Right ventricle myocardium inferior (tissue), 1 donor: ENCODE measurements at regions not wholly inside any gene's neighbourhood (a gene's known extent, or its start where the extent isn't known, plus 50 kb on each side); places are given as distances from the start of the nearest gene placed in this dataset.
"Not testable (repeated sequence)": the region's sequence is repeated elsewhere in the genome, so short reads cannot be mapped to it uniquely, and the experiment has no call there.

ENCODE experiments used
- ATAC-seq: fragments of 200-7000 bp; cut with Tn5 transposase; one replicate; pipeline ENCODE4 v1.9.1; 2020; ENCODE audit warnings: mild to moderate bottlenecking, moderate library complexity
- DNase-seq: peaks from one replicate; pipeline ENCODE4 v3.0.0; 2021; ENCODE audit errors: missing footprints
- intact Hi-C: fragments of 100-400 bp; cut with DNase I; formaldehyde crosslinking; loops from one replicate; pipeline ENCODE4 v1.11.0; 2022
- donor health status: DM: no; HTN: yes; CAD: no; lungs with severe emphysema.

DNA sequence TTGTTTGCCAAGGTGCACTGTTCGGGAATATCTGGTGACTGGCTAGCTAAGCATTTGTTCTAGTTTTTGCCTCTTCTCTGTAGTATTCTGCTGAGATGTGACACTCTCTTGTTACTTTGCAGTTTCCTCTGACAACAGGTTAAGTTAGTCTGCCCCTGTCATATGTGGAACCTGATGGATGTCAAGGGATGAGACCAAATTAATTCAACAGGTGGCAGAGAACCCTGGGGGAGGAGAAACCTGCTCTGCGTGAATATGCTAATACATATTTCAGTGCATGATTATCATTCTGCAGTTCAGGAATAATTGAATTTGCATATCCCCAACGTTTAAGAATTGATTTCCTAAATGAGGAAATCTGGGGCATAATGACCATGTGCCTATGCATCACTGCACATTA, 777.3 kb downstream of the PDCD6IP start:
- no peak for ATAC-seq
- DNase-seq, result no peak
- intact Hi-C loops, result no loop called here

DNA sequence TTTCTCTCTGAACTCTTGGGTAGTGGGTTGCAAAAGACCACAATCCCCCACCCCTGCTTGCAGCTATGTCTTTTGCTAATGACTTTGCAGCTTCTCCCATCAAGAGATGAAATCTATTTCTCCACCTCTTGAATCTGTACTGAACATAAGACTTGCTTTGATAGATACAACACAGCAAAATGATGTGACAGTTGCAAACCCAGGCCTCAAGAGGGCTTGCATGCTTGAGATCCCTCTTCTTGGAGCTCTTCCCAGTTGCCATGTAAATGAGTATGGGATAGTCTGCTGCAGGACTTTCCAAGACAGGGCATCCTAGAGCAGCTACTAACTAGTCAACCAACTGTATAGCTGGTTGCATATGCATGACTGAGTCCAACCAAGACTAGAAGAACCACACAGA, 783.6 kb downstream of the PDCD6IP start:
- DNase-seq, result no peak
- no peak for ATAC-seq
- intact Hi-C loops, result no loop called here

DNA sequence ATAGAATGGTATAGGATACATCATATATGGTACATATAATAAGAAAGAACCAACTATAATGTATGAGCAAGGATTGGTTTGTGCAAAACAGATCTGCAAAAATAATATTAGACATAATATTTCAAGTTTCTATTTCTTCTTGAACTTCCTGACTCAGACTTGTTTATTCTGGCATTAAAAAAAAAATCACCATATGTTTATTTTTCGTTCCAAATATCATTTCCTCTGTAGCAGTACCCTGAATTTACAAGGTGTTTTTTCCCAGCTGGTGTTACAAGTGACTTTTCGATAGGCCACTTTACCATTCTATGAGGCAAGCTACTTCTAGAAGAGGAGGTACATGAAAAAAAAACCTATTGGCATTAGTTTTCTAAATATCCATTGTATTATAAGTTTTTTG, 785.0 kb downstream of the PDCD6IP start:
- ATAC-seq (no peak), DNase-seq (no peak)
- intact Hi-C loops, result no loop called here

DNA sequence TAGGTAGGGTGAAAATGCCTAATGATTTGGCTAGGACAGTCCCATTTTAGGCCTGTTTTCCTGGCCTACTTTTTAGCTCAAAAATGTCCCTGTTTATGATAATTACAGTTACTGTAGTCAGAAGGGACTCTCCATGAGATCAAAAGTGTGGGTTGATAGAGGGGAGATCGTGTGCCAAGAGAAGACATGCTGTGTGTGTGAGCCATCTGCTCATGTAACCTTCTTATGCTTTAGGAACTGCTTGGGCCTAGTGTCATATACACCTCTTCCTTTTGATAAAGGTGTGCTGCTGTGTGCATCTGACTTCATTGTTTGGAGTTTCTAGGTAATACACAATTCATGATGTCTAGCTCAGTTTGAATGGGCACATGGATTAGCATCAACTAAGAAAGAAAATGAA, 786.5 kb downstream of the PDCD6IP start:
- DNase-seq (no peak), ATAC-seq (no peak)
- intact Hi-C loops, result no loop called here

- intact Hi-C loops, result no loop called here
- DNase-seq, result no peak
- no peak for ATAC-seq
Observed at GRCh38 chr3:34599595-34599994, 801.2 kb downstream of the PDCD6IP start.

- intact Hi-C loops, result no loop called here
- DNase-seq (no peak), ATAC-seq (no peak)
Observed at GRCh38 chr3:34619990-34620389, 821.6 kb downstream of the PDCD6IP start.

GRCh38 chr3:34626699-34627098, 828.3 kb downstream of the PDCD6IP start:
- DNase-seq, result no peak

DNA sequence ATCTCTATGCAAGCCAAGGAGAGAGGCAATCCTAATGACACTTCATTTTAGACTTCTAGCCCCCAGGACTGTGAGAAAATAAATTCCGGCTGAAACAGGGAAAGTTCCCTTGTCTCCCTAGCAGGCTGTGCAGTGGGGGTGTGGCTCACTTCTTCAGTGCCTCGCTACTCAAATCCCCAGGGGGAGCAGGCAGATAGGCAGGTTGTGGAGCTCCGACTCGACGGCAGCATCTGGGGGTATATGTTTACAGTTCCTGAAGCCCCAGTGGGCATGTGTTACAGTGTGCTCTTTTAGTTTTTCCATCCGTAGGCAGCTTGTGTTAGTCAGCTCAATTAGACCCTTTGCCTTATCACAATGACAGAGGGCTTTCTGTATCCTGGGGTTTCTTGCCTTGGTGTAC, 836.5 kb downstream of the PDCD6IP start:
- ATAC-seq (no peak), DNase-seq (no peak)
- intact Hi-C loops, result no loop called here

More at GRCh38 chr3:34626699-34627098, 828.3 kb downstream of the PDCD6IP start:
- ATAC-seq, result no peak
- intact Hi-C loops, result no loop called here

DNA sequence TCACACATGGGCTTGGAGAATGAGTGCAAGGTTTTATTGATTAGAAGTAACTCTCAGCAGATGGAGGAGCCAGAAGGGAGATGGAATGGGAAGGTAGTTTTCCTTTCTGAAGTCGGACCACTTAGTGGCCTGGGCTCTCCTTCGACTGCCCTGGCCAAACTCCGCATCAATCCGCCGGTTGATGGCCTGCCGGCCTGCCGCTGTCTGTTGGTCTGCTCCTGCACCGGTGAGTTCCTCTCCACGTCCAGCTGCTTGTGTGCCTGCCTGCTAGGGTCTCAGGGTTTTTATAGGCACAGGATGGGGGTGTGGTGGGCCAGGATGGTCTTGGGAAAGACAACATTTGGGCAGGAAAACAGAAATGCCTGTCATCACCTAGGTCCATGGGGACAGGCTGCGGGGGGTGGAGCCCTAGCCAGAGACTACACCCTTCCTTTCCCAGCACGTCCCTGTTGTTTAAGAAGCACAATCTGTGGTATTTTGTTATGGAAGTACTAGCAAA, 837.0 kb downstream of the PDCD6IP start:
- intact Hi-C loops, result no loop called here
- ATAC-seq (no peak), DNase-seq (no peak)

DNA sequence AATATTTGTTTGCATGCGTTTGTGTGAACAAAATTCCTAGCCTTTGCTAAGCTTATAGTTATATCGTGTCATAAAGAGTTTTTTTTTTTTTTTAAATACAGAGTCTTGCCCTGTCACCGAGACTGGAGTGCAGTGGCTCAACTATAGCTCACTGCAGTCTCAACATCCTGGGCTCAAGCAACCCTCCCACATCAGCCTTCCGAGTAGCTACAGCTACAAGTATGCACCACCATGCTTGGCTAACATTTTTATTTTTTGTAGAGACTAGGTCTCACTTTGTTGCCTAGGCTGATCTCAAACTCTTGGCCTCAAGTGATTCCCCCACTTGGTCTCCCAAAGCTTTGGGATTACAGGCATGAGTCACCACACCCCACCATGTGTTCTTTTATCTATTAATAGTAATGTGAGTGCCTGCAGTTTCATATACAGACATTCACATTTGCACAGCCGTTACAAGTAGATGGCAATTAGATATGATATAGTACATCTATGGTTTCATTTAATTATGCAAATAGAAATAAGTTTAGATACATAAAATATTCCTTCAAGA, 848.6 kb downstream of the PDCD6IP start:
- ATAC-seq (no peak), DNase-seq (no peak)
- intact Hi-C loops, result no loop called here

GRCh38 chr3:34650131-34650530, 851.7 kb downstream of the PDCD6IP start:
- ATAC-seq, result no peak

GRCh38 chr3:34668915-34669314, 870.5 kb downstream of the PDCD6IP start:
- no peak for ATAC-seq
- DNase-seq, result no peak
- intact Hi-C loops, result no loop called here

More at GRCh38 chr3:34650131-34650530, 851.7 kb downstream of the PDCD6IP start:
- DNase-seq, result no peak
- intact Hi-C loops, result no loop called here

DNA sequence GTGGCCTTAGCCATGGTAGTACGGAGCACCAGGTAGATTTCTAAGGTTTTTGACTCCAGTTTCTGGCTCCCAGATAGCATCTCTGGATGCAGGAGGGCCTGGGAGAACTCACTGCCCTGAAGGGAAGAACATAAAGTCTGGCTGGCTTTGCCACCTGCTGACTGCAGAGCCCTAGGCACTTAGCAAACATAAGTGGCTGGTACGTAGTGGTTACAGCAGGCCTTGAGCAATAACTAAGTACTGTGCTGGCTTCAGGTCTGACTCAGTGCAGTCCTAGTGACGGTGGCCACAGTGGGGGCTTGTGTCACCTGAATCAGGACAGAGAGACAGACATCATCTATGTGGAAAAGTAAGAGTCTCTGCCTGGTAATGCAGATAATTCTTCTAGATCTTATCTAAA, 871.1 kb downstream of the PDCD6IP start:
- ATAC-seq (peak; percentile 46), DNase-seq (no peak)
- intact Hi-C loops, result no loop called here

DNA sequence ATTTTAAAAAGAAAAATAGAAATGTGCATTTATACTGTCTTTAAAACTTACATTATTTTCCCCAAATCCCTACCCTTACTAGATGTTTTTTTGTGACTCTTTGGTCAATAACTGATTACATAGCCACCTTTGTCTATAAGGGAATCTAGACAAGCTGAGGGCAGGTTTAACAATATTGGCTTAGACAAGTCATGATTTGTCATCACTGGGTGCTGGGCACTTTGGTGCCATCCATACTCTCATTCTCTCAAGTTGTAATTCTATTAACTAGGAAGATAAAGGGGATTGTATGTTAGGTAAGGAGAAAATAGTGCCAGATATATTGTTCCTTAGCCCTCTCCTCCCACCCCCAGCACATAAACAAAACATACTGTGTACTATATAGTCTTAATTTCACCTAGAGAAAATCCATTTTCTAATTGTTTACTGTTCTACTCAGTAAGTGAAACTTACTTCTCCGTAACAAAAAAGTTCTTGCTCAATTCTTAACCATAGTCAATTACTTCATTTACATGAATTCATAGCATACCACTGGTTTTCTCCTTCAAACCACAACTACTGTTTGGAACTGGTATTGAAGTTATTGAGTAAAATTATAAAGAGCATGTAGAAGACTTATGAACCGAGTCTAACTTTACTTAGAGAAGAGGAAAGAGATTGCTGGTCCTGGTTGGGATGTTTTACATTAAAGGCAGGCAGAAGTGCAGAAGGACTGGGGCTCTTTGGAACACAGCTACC, 877.1 kb downstream of the PDCD6IP start:
- DNase-seq, result no peak
- no peak for ATAC-seq
- intact Hi-C loops, result no loop called here

DNA sequence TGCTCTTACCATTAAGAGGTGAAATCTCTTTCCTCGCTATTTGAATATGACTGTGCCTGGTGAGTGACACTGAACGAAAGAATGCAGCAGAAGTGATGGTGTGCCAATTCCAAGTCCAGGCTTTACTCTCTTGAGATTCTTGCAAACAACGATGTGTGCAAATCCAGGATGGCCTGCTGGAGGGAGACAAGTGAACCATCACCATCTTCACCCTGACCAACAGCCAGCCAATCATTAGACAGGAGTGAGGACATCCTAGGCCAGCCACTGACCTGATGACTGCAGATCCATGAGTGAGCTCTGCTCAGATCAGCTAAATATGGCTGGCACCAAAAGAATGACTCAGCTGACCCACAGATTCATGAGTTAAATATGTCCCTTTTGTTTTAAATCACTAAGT, 878.0 kb downstream of the PDCD6IP start:
- intact Hi-C loops, result no loop called here
- DNase-seq (no peak), ATAC-seq (peak; percentile 57)

DNA sequence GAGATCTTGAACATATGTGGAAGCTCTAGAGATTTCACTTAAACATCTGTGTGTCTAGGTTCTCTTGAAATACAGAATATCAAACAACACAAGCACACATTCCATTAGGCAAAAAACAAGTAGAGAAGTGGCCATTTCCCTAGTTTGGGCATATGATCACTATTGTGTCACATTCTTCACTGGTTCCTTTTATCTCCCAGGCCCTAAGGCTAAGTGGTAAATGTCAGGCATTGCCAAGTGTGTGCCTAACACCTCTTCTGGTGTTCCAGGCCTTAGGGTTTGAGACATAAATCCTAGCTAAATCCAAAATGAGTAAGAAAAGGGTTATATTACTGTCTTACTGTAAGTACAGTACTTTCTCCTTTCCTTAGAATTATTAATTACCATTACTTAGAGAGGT, 880.1 kb downstream of the PDCD6IP start:
- ATAC-seq, result no peak
- intact Hi-C loops, result no loop called here
- no peak for DNase-seq

- intact Hi-C loops, result not testable (repeated sequence)
Observed at GRCh38 chr3:34679055-34679454, 880.6 kb downstream of the PDCD6IP start.

DNA sequence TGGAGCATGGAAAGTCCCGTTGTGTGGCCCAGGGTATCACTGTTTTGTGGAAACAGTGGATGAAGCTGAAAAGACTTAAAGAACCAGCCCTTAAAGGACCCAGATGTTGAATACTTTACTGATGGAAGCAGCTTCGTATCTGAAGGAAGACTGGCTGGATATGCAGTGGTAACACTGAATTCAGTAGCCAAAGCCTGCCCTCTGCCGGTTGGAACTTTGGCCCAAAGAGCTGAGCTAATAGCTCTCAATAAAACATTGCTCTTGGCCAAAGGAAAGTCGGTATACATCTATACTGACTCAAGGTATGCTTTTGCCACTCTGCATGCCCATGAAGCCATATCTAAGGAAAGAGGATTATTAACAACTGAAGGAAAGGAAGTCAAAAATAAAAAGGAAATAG, 885.4 kb downstream of the PDCD6IP start:
- peak; percentile 64 for ATAC-seq
- intact Hi-C loops, result loop anchor here (1.0 kb wide), 2 partner anchors 768 to 801 kb away; no protein-coding TSS in a partner anchor
- peak; percentile 74 for DNase-seq

More at GRCh38 chr3:34679055-34679454, 880.6 kb downstream of the PDCD6IP start:
- not testable (repeated sequence) for DNase-seq, ATAC-seq

DNA sequence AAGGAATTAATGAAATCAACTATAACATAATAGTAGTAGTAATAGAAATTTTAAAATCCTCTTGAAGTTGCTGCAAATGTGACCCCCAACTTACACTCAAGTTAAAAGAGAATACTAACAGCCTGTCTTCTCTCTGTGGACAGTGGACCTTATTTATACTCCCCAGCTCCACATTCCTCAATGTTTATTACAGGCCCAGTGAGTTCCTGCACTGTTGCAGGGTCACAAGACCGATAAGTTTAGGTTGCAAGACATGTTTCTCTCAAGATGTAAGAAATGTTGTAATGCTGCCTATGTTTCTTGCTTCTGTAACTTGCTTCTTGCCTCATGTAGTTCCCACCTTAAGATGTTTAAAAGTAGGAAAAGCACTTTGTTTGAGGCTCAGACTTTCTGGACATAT, 888.1 kb downstream of the PDCD6IP start:
- intact Hi-C loops, result no loop called here
- ATAC-seq, result no peak
- DNase-seq, result no peak

DNA sequence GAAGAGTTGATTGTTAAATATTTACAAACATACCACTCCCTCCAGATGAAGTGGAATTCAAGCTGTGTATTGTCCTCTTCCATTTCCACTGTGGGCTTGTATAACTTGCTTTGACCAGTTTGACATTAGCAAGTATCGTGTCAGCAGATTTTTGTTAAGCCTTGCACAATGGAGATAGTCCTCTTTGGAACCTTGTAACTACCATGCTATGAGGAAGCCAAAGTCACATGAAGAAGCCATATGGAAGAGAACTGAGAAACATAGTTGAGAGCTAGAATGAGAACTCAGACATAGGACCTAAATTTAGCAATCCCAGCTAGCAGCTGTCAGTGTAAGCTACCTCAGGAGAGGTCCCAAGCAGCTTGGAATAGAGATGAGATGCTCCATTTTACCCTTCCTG, 889.2 kb downstream of the PDCD6IP start:
- no peak for ATAC-seq
- intact Hi-C loops, result no loop called here
- DNase-seq, result no peak
